Muscle of leg (tissue), 3 donors: ENCODE measurements at regions not wholly inside any gene's neighbourhood (a gene's known extent, or its start where the extent isn't known, plus 50 kb on each side); places are given as distances from the start of the nearest gene placed in this dataset.

Source experiments
- DNase-seq: peaks from one replicate; pipeline ENCODE4 v3.0.0; 2013
- H3K27ac ChIP-seq: one replicate; pipeline ENCODE4 v1.5.1; 2013; ENCODE audit warnings: mild to moderate bottlenecking, low read length, control low read depth
- H3K27me3 ChIP-seq: one replicate; pipeline ENCODE4 v1.6.1; 2013; ENCODE audit warnings: low read length; ENCODE audit not compliant: control insufficient read depth, insufficient read depth
- H3K36me3 ChIP-seq: one replicate; pipeline ENCODE4 v1.6.1; 2013; ENCODE audit warnings: low read length; ENCODE audit not compliant: control insufficient read depth, insufficient read depth
- H3K4me1 ChIP-seq: one replicate; pipeline ENCODE4 v1.6.1; 2013; ENCODE audit warnings: low read length; ENCODE audit not compliant: control insufficient read depth, insufficient read depth
- H3K4me3 ChIP-seq: one replicate; pipeline ENCODE4 v1.5.1; 2013; ENCODE audit warnings: low read length, control low read depth
- H3K9me3 ChIP-seq: replicated peaks from 2 replicates; pipeline ENCODE4 v1.6.1; 2013; ENCODE audit warnings: low read depth, low read length; ENCODE audit not compliant: control insufficient read depth
- WGBS: methylation state at CpG from one replicate; pipeline ENCODE4 v1.1.5; 2013; ENCODE audit warnings: missing lambda C conversion rate; ENCODE audit not compliant: insufficient coverage; 5-methylcytosine and 5-hydroxymethylcytosine counted together

DNA sequence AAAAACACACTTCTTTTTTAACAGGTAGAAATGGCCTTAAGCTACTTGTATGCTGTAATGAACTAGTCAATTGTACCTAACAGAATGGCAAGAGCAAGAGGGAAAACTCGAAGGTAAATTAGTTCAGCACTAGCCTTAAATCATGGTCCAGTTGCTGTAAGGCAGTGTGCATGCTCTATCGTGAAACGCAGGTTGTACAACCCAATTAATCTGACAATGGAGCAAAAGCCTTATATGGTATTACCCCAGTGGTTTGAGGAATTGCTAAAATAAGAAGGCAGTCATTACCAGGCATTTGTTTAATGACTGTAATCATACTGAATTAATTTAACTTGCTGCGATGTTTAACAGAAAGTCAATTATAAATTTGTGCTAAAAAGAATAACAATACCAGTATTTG lies 69.3 kb upstream of the SOX4 start:
- Histone ChIP-seq H3K9me3 (no peaks in the 10 kb centered on the region), H3K27ac (no peak overlapping the region), H3K4me3 (no peak overlapping the region), H3K27me3 (no peaks in the 10 kb centered on the region), H3K4me1 (peaks cover 4% of the 10 kb centered on the region), H3K36me3 (no peaks in the 10 kb centered on the region)
- 57% methylated on average over 1 of the region's 4 CpGs for WGBS
- DNase-seq, result no peak

GRCh38 chr6:21526974-21527373 lies 66.6 kb upstream of the SOX4 start:
- no CpG with 5 or more reads among the region's 1 CpG for WGBS
- H3K4me3 ChIP-seq, result no peak overlapping the region
- DNase-seq, result no peak
- no peaks in the 10 kb centered on the region for H3K36me3 ChIP-seq
- H3K27me3 ChIP-seq, result no peaks in the 10 kb centered on the region
- no peak overlapping the region for H3K27ac ChIP-seq
- no peaks in the 10 kb centered on the region for H3K9me3 ChIP-seq
- H3K4me1 ChIP-seq, result peaks cover 4% of the 10 kb centered on the region

GRCh38 chr6:21527731-21528130 lies 65.8 kb upstream of the SOX4 start:
- no peak for DNase-seq
- Histone ChIP-seq H3K4me1 (peaks cover 4% of the 10 kb centered on the region), H3K4me3 (no peak overlapping the region), H3K27ac (no peak overlapping the region), H3K27me3 (no peaks in the 10 kb centered on the region), H3K36me3 (no peaks in the 10 kb centered on the region), H3K9me3 (no peaks in the 10 kb centered on the region)

GRCh38 chr6:21529431-21529830 lies 64.1 kb upstream of the SOX4 start:
- H3K9me3 ChIP-seq, result no peaks in the 10 kb centered on the region
- H3K27me3 ChIP-seq, result no peaks in the 10 kb centered on the region
- 64% methylated on average over 3 of the region's 5 CpGs for WGBS
- no peaks in the 10 kb centered on the region for H3K4me1 ChIP-seq
- H3K36me3 ChIP-seq, result no peaks in the 10 kb centered on the region
- H3K27ac ChIP-seq, result no peak overlapping the region
- H3K4me3 ChIP-seq, result no peak overlapping the region
- no peak for DNase-seq

DNA sequence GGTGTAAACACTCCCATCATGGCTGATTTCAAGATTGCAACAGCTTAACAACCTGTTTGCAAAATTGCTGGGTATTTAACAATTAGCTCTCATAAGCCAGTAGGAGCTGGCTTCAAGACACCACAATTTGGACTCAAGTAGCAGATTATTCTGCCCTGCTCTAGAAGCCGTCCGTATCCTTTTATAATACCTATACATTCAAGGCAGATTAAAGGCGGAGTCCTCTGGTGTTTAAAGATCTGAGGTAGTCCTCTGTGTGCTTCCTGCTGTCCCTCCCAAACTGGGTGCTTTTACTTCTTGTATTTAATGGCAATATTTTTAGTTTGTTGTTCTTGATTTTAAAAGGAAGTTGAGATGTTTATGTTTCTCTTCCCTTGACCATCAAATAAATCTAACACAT lies 62.2 kb upstream of the SOX4 start:
- no peak for DNase-seq
- no peaks in the 10 kb centered on the region for H3K36me3 ChIP-seq
- peaks cover 1% of the 10 kb centered on the region for H3K4me1 ChIP-seq
- no peaks in the 10 kb centered on the region for H3K9me3 ChIP-seq
- WGBS, result no CpG with 5 or more reads among the region's 3 CpGs
- H3K27ac ChIP-seq, result no peak overlapping the region
- no peak overlapping the region for H3K4me3 ChIP-seq
- H3K27me3 ChIP-seq, result no peaks in the 10 kb centered on the region

GRCh38 chr6:21533678-21534077 lies 59.9 kb upstream of the SOX4 start:
- DNase-seq, result peak; percentile 16
- 33% methylated on average over 1 of the region's 1 CpG for WGBS
- H3K9me3 ChIP-seq, result no peaks in the 10 kb centered on the region
- H3K4me3 ChIP-seq, result no peak overlapping the region
- no peak overlapping the region for H3K27ac ChIP-seq
- H3K36me3 ChIP-seq, result no peaks in the 10 kb centered on the region
- peaks cover 12% of the 10 kb centered on the region for H3K4me1 ChIP-seq
- H3K27me3 ChIP-seq, result no peaks in the 10 kb centered on the region

DNA sequence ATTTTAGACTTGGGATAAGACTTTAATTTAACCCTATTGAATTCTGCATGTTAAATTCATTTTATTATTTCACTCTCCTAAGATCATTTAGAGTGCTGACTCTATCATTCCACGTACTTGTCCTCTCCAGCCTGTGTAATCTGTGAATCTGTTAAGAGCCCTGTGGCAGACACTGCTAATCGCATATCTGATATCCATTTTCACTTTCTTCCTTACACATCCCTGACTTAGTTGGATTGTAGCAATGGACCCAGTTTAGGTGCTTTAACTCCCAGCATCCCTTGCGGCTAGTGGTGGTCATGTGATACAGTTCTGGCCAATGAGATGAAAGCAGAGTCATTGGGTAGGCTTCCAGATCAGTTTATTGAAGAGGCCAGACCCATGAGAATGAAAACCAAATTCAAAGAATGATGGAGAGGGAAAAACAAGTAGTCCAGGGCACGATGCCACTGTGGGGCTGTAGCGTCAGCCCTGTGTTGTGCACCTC lies 57.2 kb upstream of the SOX4 start:
- Histone ChIP-seq H3K4me3 (no peak overlapping the region), H3K4me1 (peaks cover 12% of the 10 kb centered on the region), H3K27ac (no peak overlapping the region), H3K36me3 (no peaks in the 10 kb centered on the region), H3K9me3 (no peaks in the 10 kb centered on the region), H3K27me3 (no peaks in the 10 kb centered on the region)
- no peak for DNase-seq
- 90% methylated on average over 1 of the region's 5 CpGs for WGBS

GRCh38 chr6:21537637-21538036 lies 55.9 kb upstream of the SOX4 start:
- peak overlapping the region; percentile 81 for H3K27ac ChIP-seq
- no peaks in the 10 kb centered on the region for H3K27me3 ChIP-seq
- H3K4me1 ChIP-seq, result peaks cover 12% of the 10 kb centered on the region
- H3K4me3 ChIP-seq, result no peak overlapping the region
- no peaks in the 10 kb centered on the region for H3K9me3 ChIP-seq
- no peaks in the 10 kb centered on the region for H3K36me3 ChIP-seq
- no CpG with 5 or more reads among the region's 2 CpGs for WGBS
- DNase-seq, result peak; percentile 80

GRCh38 chr6:21538186-21538798 lies 55.3 kb upstream of the SOX4 start:
- Histone ChIP-seq H3K4me1 (peaks cover 12% of the 10 kb centered on the region), H3K27ac (peak overlapping the region; percentile 77), H3K9me3 (no peaks in the 10 kb centered on the region), H3K4me3 (no peak overlapping the region), H3K27me3 (no peaks in the 10 kb centered on the region), H3K36me3 (no peaks in the 10 kb centered on the region)
- peak; percentile 36 for DNase-seq
- WGBS, result 78% methylated on average over 1 of the region's 5 CpGs

- Histone ChIP-seq H3K27me3 (no peaks in the 10 kb centered on the region), H3K4me1 (peaks cover 12% of the 10 kb centered on the region), H3K36me3 (no peaks in the 10 kb centered on the region), H3K27ac (no peak overlapping the region), H3K4me3 (no peak overlapping the region), H3K9me3 (peaks cover 3% of the 10 kb centered on the region)
- DNase-seq, result no peak
- WGBS, result 56% methylated on average over 3 of the region's 4 CpGs
Measured at GRCh38 chr6:21539621-21540100, 53.9 kb upstream of the SOX4 start.
